ENCODE measurements at regions not wholly inside any gene's neighbourhood (a gene's known extent, or its start where the extent isn't known, plus 50 kb on each side); places are given as distances from the start of the nearest gene placed in this dataset.
"Not testable (repeated sequence)": the region's sequence is repeated elsewhere in the genome, so short reads cannot be mapped to it uniquely, and the experiment has no call there.

GRCh38 chr2:196293751-196294515 is 122.6 kb upstream of the STK17B start:
- Histone ChIP-seq H3K4me3 (ENCODE audit: low read depth in 1 of 2, low read length in 2 of 2) (no peak overlapping the region), H3K36me3 (ENCODE audit: control insufficient read depth in 1 of 2, insufficient read depth in 2 of 2, low read length in 2 of 2) (no peaks in the 10 kb centered on the region), H3K27ac (ENCODE audit: low read length) (no peak overlapping the region), H3K9me3 (ENCODE audit: control insufficient read depth in 1 of 2, low read length in 2 of 2) (no peaks in the 10 kb centered on the region), H3K4me1 (ENCODE audit: control insufficient read depth in 1 of 2, insufficient read depth in 2 of 2, low read length in 2 of 2) (no peaks in the 10 kb centered on the region), H3K27me3 (ENCODE audit: low read depth, low read length) (no peaks in the 10 kb centered on the region)

GRCh38 chr2:196294516-196294909 is 123.1 kb upstream of the STK17B start:
- Histone ChIP-seq H3K4me1 (ENCODE audit: control insufficient read depth in 1 of 2, insufficient read depth in 2 of 2, low read length in 2 of 2) (no peaks in the 10 kb centered on the region), H3K36me3 (ENCODE audit: control insufficient read depth in 1 of 2, insufficient read depth in 2 of 2, low read length in 2 of 2) (no peaks in the 10 kb centered on the region), H3K9me3 (ENCODE audit: control insufficient read depth in 1 of 2, low read length in 2 of 2) (no peaks in the 10 kb centered on the region), H3K27me3 (ENCODE audit: low read depth, low read length) (no peaks in the 10 kb centered on the region), H3K4me3 (ENCODE audit: low read depth in 1 of 2, low read length in 2 of 2) (no peak overlapping the region), H3K27ac (ENCODE audit: low read length) (no peak overlapping the region)

GRCh38 chr2:196295005-196295404 is 123.6 kb upstream of the STK17B start:
- H3K4me3 ChIP-seq (ENCODE audit: low read depth in 1 of 2, low read length in 2 of 2) = no peak overlapping the region
- H3K36me3 ChIP-seq (ENCODE audit: control insufficient read depth in 1 of 2, insufficient read depth in 2 of 2, low read length in 2 of 2) = no peaks in the 10 kb centered on the region
- H3K27ac ChIP-seq (ENCODE audit: low read length) = no peak overlapping the region
- no peaks in the 10 kb centered on the region for H3K27me3 ChIP-seq (ENCODE audit: low read depth, low read length)
- H3K9me3 ChIP-seq (ENCODE audit: control insufficient read depth in 1 of 2, low read length in 2 of 2) = no peaks in the 10 kb centered on the region
- no peaks in the 10 kb centered on the region for H3K4me1 ChIP-seq (ENCODE audit: control insufficient read depth in 1 of 2, insufficient read depth in 2 of 2, low read length in 2 of 2)

GRCh38 chr2:196298106-196298723 is 126.8 kb upstream of the STK17B start:
- not testable (repeated sequence) for H3K27me3 ChIP-seq (ENCODE audit: low read depth, low read length); H3K4me1 ChIP-seq (ENCODE audit: control insufficient read depth in 1 of 2, insufficient read depth in 2 of 2, low read length in 2 of 2); H3K27ac ChIP-seq (ENCODE audit: low read length); H3K36me3 ChIP-seq (ENCODE audit: control insufficient read depth in 1 of 2, insufficient read depth in 2 of 2, low read length in 2 of 2); H3K9me3 ChIP-seq (ENCODE audit: control insufficient read depth in 1 of 2, low read length in 2 of 2); H3K4me3 ChIP-seq (ENCODE audit: low read depth in 1 of 2, low read length in 2 of 2)

GRCh38 chr2:196307775-196308305 is 136.5 kb upstream of the STK17B start:
- H3K27me3 ChIP-seq (ENCODE audit: low read depth, low read length) = no peaks in the 10 kb centered on the region
- no peaks in the 10 kb centered on the region for H3K36me3 ChIP-seq (ENCODE audit: control insufficient read depth in 1 of 2, insufficient read depth in 2 of 2, low read length in 2 of 2)
- H3K4me3 ChIP-seq (ENCODE audit: low read depth in 1 of 2, low read length in 2 of 2) = no peak overlapping the region
- no peaks in the 10 kb centered on the region for H3K9me3 ChIP-seq (ENCODE audit: control insufficient read depth in 1 of 2, low read length in 2 of 2)
- H3K27ac ChIP-seq (ENCODE audit: low read length) = no peak overlapping the region
- H3K4me1 ChIP-seq (ENCODE audit: control insufficient read depth in 1 of 2, insufficient read depth in 2 of 2, low read length in 2 of 2) = peaks cover 0 to 6% of the 10 kb centered on the region in 2 donors

GRCh38 chr2:196309691-196310090 is 138.3 kb upstream of the STK17B start:
- Histone ChIP-seq H3K27ac (ENCODE audit: low read length) (no peak overlapping the region), H3K4me3 (ENCODE audit: low read depth in 1 of 2, low read length in 2 of 2) (no peak overlapping the region), H3K27me3 (ENCODE audit: low read depth, low read length) (no peaks in the 10 kb centered on the region), H3K36me3 (ENCODE audit: control insufficient read depth in 1 of 2, insufficient read depth in 2 of 2, low read length in 2 of 2) (no peaks in the 10 kb centered on the region), H3K9me3 (ENCODE audit: control insufficient read depth in 1 of 2, low read length in 2 of 2) (no peaks in the 10 kb centered on the region), H3K4me1 (ENCODE audit: control insufficient read depth in 1 of 2, insufficient read depth in 2 of 2, low read length in 2 of 2) (peaks cover 0 to 6% of the 10 kb centered on the region in 2 donors)

GRCh38 chr2:196314157-196314556 is 142.8 kb upstream of the STK17B start:
- Histone ChIP-seq H3K27me3 (ENCODE audit: low read depth, low read length) (no peaks in the 10 kb centered on the region), H3K9me3 (ENCODE audit: control insufficient read depth in 1 of 2, low read length in 2 of 2) (no peaks in the 10 kb centered on the region), H3K27ac (ENCODE audit: low read length) (no peak overlapping the region), H3K4me1 (ENCODE audit: control insufficient read depth in 1 of 2, insufficient read depth in 2 of 2, low read length in 2 of 2) (peaks cover 0 to 3% of the 10 kb centered on the region in 2 donors), H3K4me3 (ENCODE audit: low read depth in 1 of 2, low read length in 2 of 2) (no peak overlapping the region), H3K36me3 (ENCODE audit: control insufficient read depth in 1 of 2, insufficient read depth in 2 of 2, low read length in 2 of 2) (no peaks in the 10 kb centered on the region)

GRCh38 chr2:196314780-196315179 is 143.4 kb upstream of the STK17B start:
- Histone ChIP-seq H3K36me3 (ENCODE audit: control insufficient read depth in 1 of 2, insufficient read depth in 2 of 2, low read length in 2 of 2) (no peaks in the 10 kb centered on the region), H3K27me3 (ENCODE audit: low read depth, low read length) (no peaks in the 10 kb centered on the region), H3K27ac (ENCODE audit: low read length) (no peak overlapping the region), H3K4me1 (ENCODE audit: control insufficient read depth in 1 of 2, insufficient read depth in 2 of 2, low read length in 2 of 2) (no peaks in the 10 kb centered on the region), H3K9me3 (ENCODE audit: control insufficient read depth in 1 of 2, low read length in 2 of 2) (no peaks in the 10 kb centered on the region), H3K4me3 (ENCODE audit: low read depth in 1 of 2, low read length in 2 of 2) (no peak overlapping the region)

GRCh38 chr2:196315388-196316049 is 144.1 kb upstream of the STK17B start:
- Histone ChIP-seq H3K36me3 (ENCODE audit: control insufficient read depth in 1 of 2, insufficient read depth in 2 of 2, low read length in 2 of 2) (no peaks in the 10 kb centered on the region), H3K4me3 (ENCODE audit: low read depth in 1 of 2, low read length in 2 of 2) (no peak overlapping the region), H3K27me3 (ENCODE audit: low read depth, low read length) (no peaks in the 10 kb centered on the region), H3K27ac (ENCODE audit: low read length) (no peak overlapping the region), H3K9me3 (ENCODE audit: control insufficient read depth in 1 of 2, low read length in 2 of 2) (no peaks in the 10 kb centered on the region), H3K4me1 (ENCODE audit: control insufficient read depth in 1 of 2, insufficient read depth in 2 of 2, low read length in 2 of 2) (no peaks in the 10 kb centered on the region)

GRCh38 chr2:196316050-196316430 is 144.7 kb upstream of the STK17B start:
- Histone ChIP-seq H3K4me3 (ENCODE audit: low read depth in 1 of 2, low read length in 2 of 2) (no peak overlapping the region), H3K9me3 (ENCODE audit: control insufficient read depth in 1 of 2, low read length in 2 of 2) (no peaks in the 10 kb centered on the region), H3K4me1 (ENCODE audit: control insufficient read depth in 1 of 2, insufficient read depth in 2 of 2, low read length in 2 of 2) (no peaks in the 10 kb centered on the region), H3K27ac (ENCODE audit: low read length) (no peak overlapping the region), H3K27me3 (ENCODE audit: low read depth, low read length) (no peaks in the 10 kb centered on the region), H3K36me3 (ENCODE audit: control insufficient read depth in 1 of 2, insufficient read depth in 2 of 2, low read length in 2 of 2) (no peaks in the 10 kb centered on the region)

- Histone ChIP-seq H3K27ac (ENCODE audit: low read length) (no peak overlapping the region), H3K4me1 (ENCODE audit: control insufficient read depth in 1 of 2, insufficient read depth in 2 of 2, low read length in 2 of 2) (no peaks in the 10 kb centered on the region), H3K4me3 (ENCODE audit: low read depth in 1 of 2, low read length in 2 of 2) (no peak overlapping the region), H3K27me3 (ENCODE audit: low read depth, low read length) (no peaks in the 10 kb centered on the region), H3K9me3 (ENCODE audit: control insufficient read depth in 1 of 2, low read length in 2 of 2) (no peaks in the 10 kb centered on the region), H3K36me3 (ENCODE audit: control insufficient read depth in 1 of 2, insufficient read depth in 2 of 2, low read length in 2 of 2) (no peaks in the 10 kb centered on the region)
These were observed 147.4 kb upstream of the STK17B start for GRCh38 chr2:196318517-196319377.
